H1 (cell line): ENCODE measurements at regions not wholly inside any gene's neighbourhood (a gene's known extent, or its start where the extent isn't known, plus 50 kb on each side); places are given as distances from the start of the nearest gene placed in this dataset.

ENCODE experiments used
- JUN ChIP-seq: IDR thresholded peaks from 2 replicates; pipeline ENCODE4 v1.6.1; 2011; ENCODE audit warnings: low read depth, mild to moderate bottlenecking, improper control_type of control experiment, low read length
- SIX5 ChIP-seq: IDR thresholded peaks from 2 replicates; pipeline ENCODE4 v1.6.1; 2011; ENCODE audit warnings: mild to moderate bottlenecking, low read depth, low read length
- YY1 ChIP-seq: IDR thresholded peaks from 2 replicates; pipeline ENCODE4 v1.6.1; 2011; ENCODE audit warnings: low read depth, mild to moderate bottlenecking, low read length

- TF ChIP-seq JUN (no peak), SIX5 (no peak), YY1 (no peak)
These were observed 180.0 kb upstream of the BMPER start (continued) for GRCh38 chr7:33725111-33726025.
